NCI-H1694 (cell line): ENCODE measurements at regions not wholly inside any gene's neighbourhood (a gene's known extent, or its start where the extent isn't known, plus 50 kb on each side); places are given as distances from the start of the nearest gene placed in this dataset.

ENCODE experiments used
- DNase-seq: peaks from one replicate; lab custom pipeline; 2025; lab: John Stamatoyannopoulos, UW

DNA sequence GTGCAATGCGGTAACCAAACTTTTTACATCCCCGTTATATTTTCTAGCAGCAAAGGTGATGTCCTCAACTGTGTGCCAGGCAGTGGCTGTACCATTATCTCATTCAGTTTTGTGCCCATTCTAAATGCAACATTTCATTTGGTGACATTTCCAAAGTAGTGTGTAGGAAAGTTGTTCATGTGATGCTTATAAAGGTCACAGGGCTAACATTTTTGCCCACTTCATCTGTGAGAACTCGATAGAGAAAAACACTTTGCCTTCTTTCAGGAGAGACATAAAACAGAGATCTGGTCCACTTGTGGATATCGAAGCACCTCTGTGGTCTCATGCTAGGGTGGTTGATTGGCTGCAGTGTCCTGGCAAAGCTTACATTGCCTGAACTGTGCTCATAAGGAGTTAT lies 414.2 kb upstream of the PDE3A start:
- DNase-seq, result no peak

DNA sequence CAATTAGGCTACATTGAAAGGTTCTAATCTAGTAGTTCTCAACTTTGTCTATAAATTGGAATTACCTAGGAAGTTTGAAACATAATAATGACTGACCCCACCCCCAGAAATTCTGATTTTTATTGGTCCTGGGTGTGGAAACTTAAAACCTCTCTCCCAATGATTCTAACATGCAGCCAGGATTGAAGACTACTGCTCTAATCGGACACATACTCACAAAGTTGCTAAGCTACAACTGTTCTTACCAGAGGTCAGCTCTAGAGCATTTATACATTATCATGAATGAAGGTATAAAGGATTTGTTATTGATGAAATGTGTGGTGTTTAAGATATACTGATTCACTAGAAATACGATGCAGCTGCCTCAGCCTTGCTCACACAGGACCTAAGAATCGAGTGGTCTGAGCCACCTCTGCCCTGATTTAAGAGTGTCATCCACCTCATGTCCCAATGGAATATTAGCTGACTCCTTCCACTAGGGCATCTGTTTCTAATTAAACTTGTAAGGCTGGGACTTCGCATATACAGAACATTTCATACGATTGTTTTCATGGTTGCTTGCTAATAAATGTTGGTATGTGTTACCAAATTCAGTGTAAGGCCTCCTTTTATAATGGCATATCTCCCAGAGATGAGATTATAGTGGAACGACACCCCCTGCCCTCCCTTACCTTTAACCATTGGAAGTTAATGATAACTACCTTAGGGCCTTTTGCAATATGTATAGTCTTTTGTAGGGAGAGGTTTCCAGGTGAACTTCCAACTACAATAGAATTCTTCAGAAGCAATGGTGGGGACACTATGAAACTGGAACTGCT lies 410.8 kb upstream of the PDE3A start:
- no peak for DNase-seq

GRCh38 chr12:19958389-19958788 lies 409.9 kb upstream of the PDE3A start:
- no peak for DNase-seq

GRCh38 chr12:19959353-19959752 lies 409.0 kb upstream of the PDE3A start:
- DNase-seq, result no peak

GRCh38 chr12:19960527-19960926 lies 407.8 kb upstream of the PDE3A start:
- no peak for DNase-seq

DNA sequence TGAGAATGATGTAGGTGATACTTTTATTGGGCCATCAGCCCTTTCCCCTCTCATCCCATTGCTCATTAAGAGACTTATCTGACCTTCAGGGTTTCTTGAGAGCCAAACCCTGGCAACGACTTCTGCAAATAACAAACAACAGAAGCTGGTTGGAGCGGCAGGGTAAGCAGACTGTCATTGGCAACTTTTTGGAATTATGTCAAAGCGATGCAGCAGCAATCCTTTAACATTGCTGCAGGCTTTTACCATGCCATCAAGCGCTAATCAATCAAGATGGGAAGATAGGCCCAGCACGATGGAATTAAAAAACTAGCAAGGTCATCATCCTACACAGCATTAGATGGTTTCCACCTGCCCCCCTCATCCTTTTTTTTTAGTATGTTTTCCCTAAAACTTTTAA lies 406.1 kb upstream of the PDE3A start:
- no peak for DNase-seq

- no peak for DNase-seq
Observed at GRCh38 chr12:19963972-19964371, 404.4 kb upstream of the PDE3A start.

DNA sequence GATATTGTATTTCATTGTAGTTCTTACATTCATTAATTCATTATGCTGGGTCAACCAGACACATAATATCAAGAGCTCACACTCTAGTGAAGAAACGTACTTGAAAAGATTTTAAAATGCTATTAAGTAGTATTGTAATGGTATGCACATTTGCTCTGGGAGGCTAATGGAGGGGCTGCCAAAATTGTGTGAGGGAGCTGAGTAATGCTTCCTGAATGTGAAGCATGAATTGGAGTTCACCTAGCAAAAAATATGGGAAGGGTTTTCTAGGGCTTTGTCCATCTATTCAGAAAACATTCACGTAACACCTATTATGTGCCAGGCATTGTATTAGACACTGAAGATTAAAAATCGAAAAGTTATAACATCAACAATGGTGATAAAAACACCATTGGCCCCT lies 403.8 kb upstream of the PDE3A start:
- DNase-seq, result no peak

- DNase-seq, result no peak
Observed at GRCh38 chr12:19965196-19966038, 402.9 kb upstream of the PDE3A start.

DNA sequence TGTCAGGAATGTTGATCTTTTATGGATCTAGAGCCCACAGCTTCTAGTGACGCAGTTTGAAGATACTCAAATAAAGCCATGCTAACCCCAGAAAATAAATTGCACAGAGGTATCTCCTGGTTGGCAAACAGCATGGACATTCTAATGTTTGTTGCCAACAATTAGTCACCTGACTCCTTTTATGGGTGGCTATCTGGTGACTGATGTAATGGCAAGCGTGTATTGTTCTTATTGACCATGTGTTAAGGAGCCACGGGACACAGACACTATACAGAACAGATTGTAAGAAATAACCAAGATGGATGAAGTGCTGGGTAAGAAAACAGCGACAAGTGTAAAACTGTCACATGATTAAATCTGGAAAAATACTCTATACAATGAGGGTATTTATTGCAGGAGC lies 401.3 kb upstream of the PDE3A start:
- no peak for DNase-seq

DNA sequence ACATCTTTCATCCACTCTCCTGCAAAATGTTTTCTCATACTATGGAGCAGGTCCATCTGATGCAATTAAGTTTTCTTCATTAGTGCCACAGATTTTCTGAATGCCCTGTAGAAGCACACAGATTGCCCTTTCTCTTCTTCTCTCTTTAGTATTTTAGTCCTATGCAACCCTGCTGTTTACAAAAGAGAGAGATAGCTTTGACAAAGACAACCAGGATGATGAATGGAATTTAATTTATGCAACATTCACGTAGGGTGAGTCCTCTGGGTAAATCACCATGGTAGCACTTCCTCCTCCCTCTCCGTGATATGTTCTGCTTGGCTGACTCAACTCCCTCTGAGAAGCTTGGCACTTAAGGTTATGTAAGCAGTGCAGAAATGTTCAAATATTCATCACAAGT lies 400.9 kb upstream of the PDE3A start:
- no peak for DNase-seq

DNA sequence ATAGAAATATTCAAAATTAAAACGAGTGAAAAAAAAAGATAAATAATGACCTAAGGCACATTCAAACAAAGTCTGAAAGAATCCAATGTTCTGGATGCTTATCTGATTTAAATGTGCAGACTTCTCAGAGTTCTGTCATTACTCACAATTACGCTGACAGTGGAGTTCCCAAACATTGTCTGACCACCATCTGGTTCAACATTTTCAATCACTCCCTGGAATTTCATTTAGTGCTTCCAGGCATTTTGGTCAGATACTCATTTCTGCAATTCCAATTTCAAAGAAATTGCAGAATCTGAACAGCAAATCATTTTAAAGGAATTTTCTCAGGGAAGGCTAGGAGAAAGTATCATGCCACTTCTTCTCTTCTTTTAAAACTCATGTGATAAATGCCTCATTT lies 398.2 kb upstream of the PDE3A start:
- DNase-seq, result no peak

DNA sequence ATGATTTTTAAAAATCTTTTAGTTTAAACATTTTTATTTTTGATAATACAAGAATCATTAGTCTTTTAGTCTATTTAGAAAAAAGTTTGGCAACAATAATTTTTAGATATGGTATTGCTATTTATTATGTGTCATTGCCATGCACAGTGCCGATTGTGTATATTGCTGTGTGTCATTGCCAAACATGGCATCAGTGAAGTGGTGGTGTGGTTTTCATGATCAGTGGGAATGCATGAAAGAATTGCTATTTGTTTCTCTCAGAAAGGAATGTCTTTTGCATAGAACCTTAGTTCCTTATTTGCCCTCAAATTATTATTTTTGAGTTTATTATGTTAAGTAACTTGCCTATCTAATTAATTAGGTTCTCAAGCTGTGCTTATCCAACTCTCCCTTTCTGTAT lies 397.5 kb upstream of the PDE3A start:
- DNase-seq, result no peak

GRCh38 chr12:19971361-19972280 lies 396.7 kb upstream of the PDE3A start:
- DNase-seq, result no peak

GRCh38 chr12:19972325-19973288 lies 395.7 kb upstream of the PDE3A start:
- DNase-seq, result no peak

DNA sequence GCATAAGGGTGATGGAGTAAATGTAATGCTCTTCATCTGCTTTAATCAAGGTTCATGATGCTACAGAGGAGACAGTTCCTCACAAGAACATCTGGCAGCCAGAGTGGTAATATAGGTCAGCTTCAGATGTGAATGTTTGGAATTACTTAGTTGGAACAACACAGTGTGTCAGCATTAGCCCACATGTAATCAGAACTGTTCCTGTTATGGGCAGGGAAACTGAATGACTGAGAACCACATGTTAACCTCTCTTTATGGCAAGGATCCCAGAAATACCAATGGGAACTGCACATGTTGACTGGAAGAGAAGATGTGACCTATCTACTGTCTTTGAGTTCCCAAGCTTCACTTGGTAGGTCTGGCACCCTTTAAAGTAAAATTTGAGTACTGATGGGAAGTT lies 390.1 kb upstream of the PDE3A start:
- DNase-seq, result peak; percentile 31

- no peak for DNase-seq
Observed at GRCh38 chr12:19979584-19979983, 388.8 kb upstream of the PDE3A start.

GRCh38 chr12:19981944-19982343 lies 386.4 kb upstream of the PDE3A start:
- DNase-seq, result no peak

DNA sequence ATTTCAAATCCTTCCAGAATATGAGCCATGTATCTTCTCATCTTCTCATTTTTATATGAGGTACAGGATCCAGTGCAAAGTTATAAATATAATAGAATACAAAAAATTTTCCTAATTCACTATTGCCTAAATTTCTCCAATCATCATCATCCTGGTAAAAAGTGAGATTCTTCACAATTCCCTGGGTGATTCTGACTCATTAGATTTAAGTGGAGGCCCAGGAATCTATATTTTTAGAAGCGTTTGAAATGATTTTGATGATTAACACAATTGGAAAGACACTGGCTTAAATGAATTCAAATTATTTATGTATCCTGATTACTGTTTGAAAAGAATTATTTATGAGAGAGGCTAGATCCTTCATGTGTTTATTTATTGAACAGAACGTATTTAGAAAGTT lies 380.3 kb upstream of the PDE3A start:
- no peak for DNase-seq

DNA sequence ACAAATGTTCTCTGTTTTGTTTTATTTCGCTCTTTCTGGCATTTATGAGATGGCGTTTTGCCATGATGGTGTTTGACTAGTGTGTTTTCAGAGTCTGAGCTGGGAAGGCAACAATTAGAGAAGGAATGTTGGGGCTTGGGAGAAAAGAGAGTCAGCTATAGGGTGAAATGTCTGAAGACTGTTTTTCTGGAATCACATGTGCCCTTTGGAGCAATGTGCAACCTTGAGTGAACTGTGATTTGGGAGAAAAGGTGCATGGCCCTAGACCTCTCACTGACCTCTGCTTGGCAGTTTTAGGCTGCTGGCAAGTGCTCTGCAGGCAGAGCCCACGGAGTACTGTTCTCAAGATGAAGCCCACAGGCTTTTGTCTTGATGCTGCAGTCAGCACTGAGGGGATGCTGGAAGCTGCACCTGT lies 379.9 kb upstream of the PDE3A start:
- DNase-seq, result peak; percentile 19

- DNase-seq, result peak; percentile 44
Observed at GRCh38 chr12:19988948-19989347, 379.4 kb upstream of the PDE3A start.
